Left ventricle myocardium inferior (tissue), 1 donor: ENCODE measurements at regions not wholly inside any gene's neighbourhood (a gene's known extent, or its start where the extent isn't known, plus 50 kb on each side); places are given as distances from the start of the nearest gene placed in this dataset.

Experiments
- DNase-seq: peaks from one replicate; pipeline ENCODE4 v3.0.0-alpha.2; 2020
- H3K27ac ChIP-seq: fragments of 200-600 bp; replicated peaks from 2 replicates; pipeline ENCODE4 v1.8.0; 2021
- H3K27me3 ChIP-seq: fragments of 200-600 bp; 2 replicates; pipeline ENCODE4 v1.8.0; 2021; ENCODE audit warnings: low read depth
- H3K36me3 ChIP-seq: fragments of 200-600 bp; 2 replicates; pipeline ENCODE4 v1.8.0; 2021
- H3K4me1 ChIP-seq: fragments of 200-600 bp; 2 replicates; pipeline ENCODE4 v1.8.0; 2021
- H3K4me3 ChIP-seq: fragments of 200-600 bp; 2 replicates; pipeline ENCODE4 v1.8.0; 2021; ENCODE audit warnings: mild to moderate bottlenecking, moderate library complexity
- H3K9me3 ChIP-seq: fragments of 200-600 bp; replicated peaks from 2 replicates; pipeline ENCODE4 v1.8.0; 2021
- intact Hi-C: fragments of 100-400 bp; cut with micrococcal nuclease; formaldehyde crosslinking; loops from one replicate; pipeline ENCODE4 v1.11.0; 2022
- TF ChIP-seq, protein P1 (sequence below): fragments of 200-600 bp; IDR thresholded peaks from 2 replicates; pipeline ENCODE4 v1.8.0; 2021; ENCODE audit warnings: antibody characterized with exemption, mild to moderate bottlenecking, borderline replicate concordance
- donor health status: DM: no; HTN: yes; CAD: no; lungs with severe emphysema.

GRCh38 chr20:43804781-43805180 is 78.0 kb upstream of the GTSF1L start:
- H3K36me3 ChIP-seq, result no peaks in the 10 kb centered on the region
- TF ChIP-seq, protein P1, sequence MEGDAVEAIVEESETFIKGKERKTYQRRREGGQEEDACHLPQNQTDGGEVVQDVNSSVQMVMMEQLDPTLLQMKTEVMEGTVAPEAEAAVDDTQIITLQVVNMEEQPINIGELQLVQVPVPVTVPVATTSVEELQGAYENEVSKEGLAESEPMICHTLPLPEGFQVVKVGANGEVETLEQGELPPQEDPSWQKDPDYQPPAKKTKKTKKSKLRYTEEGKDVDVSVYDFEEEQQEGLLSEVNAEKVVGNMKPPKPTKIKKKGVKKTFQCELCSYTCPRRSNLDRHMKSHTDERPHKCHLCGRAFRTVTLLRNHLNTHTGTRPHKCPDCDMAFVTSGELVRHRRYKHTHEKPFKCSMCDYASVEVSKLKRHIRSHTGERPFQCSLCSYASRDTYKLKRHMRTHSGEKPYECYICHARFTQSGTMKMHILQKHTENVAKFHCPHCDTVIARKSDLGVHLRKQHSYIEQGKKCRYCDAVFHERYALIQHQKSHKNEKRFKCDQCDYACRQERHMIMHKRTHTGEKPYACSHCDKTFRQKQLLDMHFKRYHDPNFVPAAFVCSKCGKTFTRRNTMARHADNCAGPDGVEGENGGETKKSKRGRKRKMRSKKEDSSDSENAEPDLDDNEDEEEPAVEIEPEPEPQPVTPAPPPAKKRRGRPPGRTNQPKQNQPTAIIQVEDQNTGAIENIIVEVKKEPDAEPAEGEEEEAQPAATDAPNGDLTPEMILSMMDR, result no peak
- intact Hi-C loops, result no loop called here
- H3K27ac ChIP-seq, result no peak overlapping the region
- H3K4me3 ChIP-seq, result no peak overlapping the region
- no peaks in the 10 kb centered on the region for H3K4me1 ChIP-seq
- no peak for DNase-seq
- H3K9me3 ChIP-seq, result peaks cover 60% of the 10 kb centered on the region
- peaks cover 22% of the 10 kb centered on the region for H3K27me3 ChIP-seq

DNA sequence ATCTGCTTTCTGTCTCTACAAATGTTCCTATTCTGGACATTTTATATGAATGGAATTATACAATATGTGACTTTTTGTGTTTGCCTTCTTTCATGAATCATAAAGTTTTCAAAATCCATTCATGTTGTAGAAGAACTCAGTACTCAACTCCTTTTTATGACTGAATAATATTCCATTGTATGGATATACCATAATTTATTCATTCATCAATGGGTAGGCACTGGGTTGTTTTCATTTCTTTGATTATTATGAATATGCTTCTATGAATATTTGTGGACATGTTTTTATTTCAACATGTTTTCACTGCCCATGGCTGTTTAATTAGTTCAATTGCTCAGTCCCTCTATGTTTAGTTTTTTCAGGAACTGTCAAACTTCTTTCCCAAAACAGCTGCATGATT is 76.5 kb upstream of the GTSF1L start:
- DNase-seq, result no peak
- no peak overlapping the region for H3K4me3 ChIP-seq
- H3K27me3 ChIP-seq, result peaks cover 34% of the 10 kb centered on the region
- H3K4me1 ChIP-seq, result no peaks in the 10 kb centered on the region
- no peak overlapping the region for H3K27ac ChIP-seq
- H3K9me3 ChIP-seq, result peaks cover 45% of the 10 kb centered on the region
- TF ChIP-seq, protein P1, result no peak
- H3K36me3 ChIP-seq, result no peaks in the 10 kb centered on the region
- intact Hi-C loops, result no loop called here

DNA sequence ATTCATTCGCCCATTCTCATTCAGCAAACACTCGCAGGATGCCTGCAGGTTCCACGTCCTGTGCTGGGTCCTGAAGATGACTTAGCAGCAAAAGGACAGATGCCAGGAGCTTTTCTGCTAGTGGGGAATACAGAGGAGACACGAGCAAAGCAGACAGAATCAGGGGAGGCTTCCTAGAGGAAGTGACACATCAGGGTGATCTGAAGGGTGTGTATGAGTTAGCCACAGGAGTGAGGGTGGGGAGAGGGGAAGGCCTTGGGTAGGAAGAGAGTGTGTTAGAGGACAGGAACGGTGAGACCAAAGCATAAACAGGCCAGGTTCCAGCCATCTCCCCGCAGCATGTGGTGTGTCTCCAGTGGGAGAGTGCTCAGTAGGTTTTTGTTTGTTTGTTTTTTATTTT is 73.4 kb upstream of the GTSF1L start:
- DNase-seq, result no peak
- no peak overlapping the region for H3K4me3 ChIP-seq
- intact Hi-C loops, result no loop called here
- TF ChIP-seq, protein P1, result no peak
- H3K27ac ChIP-seq, result no peak overlapping the region
- no peaks in the 10 kb centered on the region for H3K4me1 ChIP-seq
- H3K9me3 ChIP-seq, result peaks cover 34% of the 10 kb centered on the region
- H3K36me3 ChIP-seq, result no peaks in the 10 kb centered on the region
- H3K27me3 ChIP-seq, result peaks cover 46% of the 10 kb centered on the region

- Histone ChIP-seq H3K9me3 (peaks cover 29% of the 10 kb centered on the region), H3K27me3 (peaks cover 51% of the 10 kb centered on the region), H3K36me3 (no peaks in the 10 kb centered on the region), H3K4me3 (no peak overlapping the region), H3K27ac (no peak overlapping the region), H3K4me1 (no peaks in the 10 kb centered on the region)
- no peak for DNase-seq
- intact Hi-C loops, result no loop called here
- TF ChIP-seq, protein P1, result no peak
These were observed 72.9 kb upstream of the GTSF1L start for GRCh38 chr20:43799741-43800140.

DNA sequence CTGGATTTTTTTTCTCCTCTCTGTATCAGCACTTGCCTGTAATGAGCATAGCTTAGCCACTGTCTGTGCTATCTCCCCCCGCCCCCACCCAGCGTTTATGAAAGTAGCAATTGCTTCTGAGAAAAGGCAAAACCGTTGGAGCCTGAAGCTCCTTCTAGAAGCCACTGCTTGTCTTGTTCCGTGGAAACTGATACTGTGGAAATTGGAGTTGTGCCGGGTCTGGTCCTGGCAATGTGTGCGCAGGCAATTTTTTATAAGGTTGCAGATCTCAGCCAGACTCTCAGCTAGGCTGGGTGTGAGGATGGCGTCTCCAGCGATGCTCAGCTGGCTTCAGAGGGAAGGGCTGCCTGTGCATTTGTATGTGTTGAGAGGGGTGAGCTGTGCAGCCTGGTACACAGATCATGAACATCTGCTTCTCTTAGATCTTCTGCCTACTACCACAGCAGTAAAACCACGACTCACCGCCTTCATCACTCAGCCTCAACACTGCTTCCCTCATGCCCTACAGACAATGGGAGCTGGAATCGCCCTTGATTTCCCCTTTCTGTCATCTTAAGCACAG is 72.4 kb upstream of the GTSF1L start:
- no peaks in the 10 kb centered on the region for H3K36me3 ChIP-seq
- H3K4me3 ChIP-seq, result no peak overlapping the region
- H3K9me3 ChIP-seq, result peaks cover 24% of the 10 kb centered on the region
- DNase-seq, result no peak
- TF ChIP-seq, protein P1, result no peak
- peaks cover 56% of the 10 kb centered on the region for H3K27me3 ChIP-seq
- intact Hi-C loops, result no loop called here
- no peak overlapping the region for H3K27ac ChIP-seq
- no peaks in the 10 kb centered on the region for H3K4me1 ChIP-seq
